NCI-H748 (cell line): ENCODE measurements at regions not wholly inside any gene's neighbourhood (a gene's known extent, or its start where the extent isn't known, plus 50 kb on each side); places are given as distances from the start of the nearest gene placed in this dataset.
"Not testable (repeated sequence)": the region's sequence is repeated elsewhere in the genome, so short reads cannot be mapped to it uniquely, and the experiment has no call there.

Source experiments
- DNase-seq: peaks from one replicate; lab custom pipeline; 2025; ENCODE audit not compliant: unreplicated experiment; lab: John Stamatoyannopoulos, UW

DNA sequence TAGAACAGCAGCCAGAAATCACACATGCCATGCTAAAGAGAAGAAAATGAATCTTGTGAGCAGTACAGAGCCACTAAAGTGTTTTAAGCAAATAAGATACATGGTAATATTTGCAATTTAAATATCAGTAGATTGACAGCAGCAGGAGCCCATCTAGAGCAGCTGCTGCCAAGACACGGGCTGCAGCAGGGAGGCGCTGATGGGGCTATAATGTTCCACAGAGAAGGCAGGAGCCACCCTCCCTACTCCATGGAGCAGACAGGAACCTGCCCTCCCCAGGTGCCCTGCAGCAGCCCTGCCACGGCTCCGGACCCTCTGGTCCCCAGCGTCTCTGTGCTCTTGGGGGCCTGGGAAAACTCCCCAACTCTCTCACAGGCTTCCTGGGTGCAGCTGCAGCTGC, 224.1 kb upstream of the ISL1 start:
- no peak for DNase-seq

DNA sequence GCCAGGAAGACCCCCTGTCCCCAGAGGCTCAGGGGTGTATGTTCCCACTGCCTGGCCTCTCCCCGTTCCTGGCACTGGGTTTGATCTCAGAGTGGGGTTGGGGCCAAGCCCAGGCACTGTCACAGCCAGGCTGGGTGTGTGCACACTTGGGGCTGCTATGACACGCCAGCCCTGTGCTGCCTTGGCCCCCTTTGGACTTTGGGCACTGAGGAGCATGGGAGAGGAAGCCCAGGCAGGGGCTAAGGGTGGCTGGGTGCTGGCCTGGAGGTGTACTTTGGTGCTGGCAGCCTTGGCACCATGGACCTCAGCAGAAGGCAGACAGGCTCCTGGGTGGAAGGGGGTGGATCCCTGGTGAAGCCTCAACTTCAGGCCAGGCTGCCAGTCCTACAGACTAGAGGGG, 223.6 kb upstream of the ISL1 start:
- DNase-seq: no peak

DNA sequence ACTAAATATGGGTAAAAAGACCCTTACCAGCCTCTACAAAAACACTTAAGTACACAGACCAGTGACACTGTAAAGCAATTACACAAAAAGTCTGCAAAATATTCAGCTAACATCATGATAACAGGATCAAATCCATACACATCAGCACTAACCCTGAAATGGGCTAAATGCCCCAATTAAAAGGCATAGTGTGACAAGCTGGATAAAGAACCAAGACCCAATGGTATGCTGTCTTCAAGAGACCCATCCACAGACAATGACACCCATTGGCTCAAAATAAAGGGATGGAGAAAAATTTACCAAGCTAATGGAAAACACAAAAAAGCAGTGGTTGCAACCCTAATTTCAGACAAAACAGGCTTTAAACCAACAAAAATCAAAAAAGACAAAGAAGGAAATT, 221.0 kb upstream of the ISL1 start:
- DNase-seq: no peak

DNA sequence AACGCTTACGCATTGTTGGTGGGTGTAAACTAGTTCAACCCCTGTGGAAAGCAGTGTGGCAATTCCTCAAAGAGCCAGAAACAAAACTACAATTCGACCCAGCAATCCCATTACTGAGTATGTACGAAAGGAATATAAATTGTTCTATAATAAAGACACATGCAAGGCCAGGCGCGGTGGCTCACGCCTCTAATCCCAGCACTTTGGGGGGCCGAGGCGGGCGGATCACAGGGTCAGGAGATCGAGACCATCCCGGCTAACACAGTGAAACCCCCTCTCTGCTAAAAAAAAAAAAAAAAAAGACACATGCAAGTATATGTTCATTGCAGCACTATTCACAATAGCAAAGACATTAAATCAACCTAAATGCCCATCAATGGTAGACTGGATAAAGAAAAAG, 217.6 kb upstream of the ISL1 start:
- not testable (repeated sequence) for DNase-seq

DNA sequence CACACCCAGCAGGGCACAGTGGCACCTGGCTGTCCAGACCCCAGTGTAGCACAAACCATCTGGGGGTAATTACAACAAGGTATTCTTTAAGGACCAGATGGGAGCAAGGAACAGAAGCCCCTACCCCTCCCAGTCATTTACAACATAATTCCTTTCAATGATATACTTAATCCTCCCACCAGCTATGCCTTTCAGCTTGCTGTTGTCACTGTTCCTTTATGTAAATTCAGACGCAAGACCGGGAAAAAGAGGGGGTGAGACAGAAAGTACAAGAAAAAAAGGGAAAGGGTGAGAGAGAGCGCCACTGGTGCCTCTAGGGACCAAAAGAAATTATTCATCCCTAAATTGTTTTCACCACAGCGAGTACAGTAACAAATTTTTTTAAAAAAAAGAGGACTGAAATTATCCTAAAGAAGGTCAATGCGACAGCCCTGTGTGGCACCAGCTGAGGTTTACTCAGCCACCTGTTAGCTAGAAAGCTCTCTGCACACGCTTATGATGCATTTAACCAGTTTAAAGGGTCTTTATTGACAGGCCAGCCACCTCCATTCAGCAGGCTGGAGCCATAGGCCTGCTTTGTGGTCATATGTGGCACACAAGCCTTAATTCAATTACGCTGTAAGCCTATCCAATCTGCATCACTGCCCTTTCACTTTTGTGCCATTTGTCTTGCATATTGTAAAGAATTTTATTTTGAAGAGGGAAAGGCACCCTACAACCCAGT, 210.2 kb upstream of the ISL1 start:
- DNase-seq: peak; percentile 98

DNA sequence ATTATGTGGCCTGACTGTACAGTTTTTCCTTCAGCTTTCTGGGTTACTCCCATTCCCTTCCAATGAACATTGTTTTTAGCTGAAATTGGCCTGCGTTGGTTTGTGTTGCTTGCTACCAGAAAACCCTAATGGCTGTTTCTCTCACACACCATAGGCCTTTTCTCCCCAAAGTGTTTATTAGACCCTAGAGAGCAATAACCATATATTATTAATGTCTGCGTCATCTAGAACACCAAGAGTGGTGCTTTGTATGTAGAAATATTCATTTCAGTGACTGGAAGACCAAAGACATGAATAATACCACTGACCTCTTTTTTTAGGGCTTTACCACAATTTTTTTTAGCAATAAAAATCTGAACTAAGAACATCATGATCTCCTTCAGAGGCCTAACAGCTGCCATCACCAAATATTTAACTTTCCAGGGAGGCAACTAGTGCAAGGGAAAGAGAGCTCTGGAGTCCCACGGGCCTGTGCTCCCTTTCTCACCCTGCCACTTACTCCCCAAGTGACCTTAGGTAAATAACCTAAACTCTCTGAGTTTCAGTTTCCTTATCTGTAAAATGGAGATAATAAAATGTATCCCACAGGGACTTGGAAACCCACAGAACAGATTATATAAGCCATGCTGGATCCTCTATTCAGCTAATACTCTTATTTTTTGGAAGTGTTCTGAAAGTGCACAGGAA, 201.9 kb upstream of the ISL1 start:
- no peak for DNase-seq

DNA sequence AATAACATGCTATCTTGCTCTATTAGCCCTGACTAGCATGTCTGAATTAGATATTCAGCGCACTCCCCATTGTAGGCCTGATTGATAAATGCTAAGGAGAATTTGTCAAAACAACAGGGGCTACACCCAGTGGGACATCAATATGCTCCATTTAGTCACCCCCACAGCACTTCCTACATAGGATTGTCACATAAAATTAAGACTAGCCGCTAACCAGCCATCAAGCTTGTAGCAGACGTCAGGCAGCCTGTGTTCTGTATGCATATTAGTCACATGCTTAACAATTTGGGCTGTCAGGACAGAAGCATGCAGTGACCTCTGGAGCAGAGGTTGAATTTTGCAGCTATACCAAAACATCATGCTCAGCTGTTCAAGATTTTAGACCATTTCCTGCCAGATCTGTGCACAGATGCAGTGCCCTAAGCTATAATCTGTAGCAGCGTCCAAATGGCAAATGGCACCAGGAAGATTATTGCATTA, 197.4 kb upstream of the ISL1 start:
- DNase-seq: peak; percentile 63

DNA sequence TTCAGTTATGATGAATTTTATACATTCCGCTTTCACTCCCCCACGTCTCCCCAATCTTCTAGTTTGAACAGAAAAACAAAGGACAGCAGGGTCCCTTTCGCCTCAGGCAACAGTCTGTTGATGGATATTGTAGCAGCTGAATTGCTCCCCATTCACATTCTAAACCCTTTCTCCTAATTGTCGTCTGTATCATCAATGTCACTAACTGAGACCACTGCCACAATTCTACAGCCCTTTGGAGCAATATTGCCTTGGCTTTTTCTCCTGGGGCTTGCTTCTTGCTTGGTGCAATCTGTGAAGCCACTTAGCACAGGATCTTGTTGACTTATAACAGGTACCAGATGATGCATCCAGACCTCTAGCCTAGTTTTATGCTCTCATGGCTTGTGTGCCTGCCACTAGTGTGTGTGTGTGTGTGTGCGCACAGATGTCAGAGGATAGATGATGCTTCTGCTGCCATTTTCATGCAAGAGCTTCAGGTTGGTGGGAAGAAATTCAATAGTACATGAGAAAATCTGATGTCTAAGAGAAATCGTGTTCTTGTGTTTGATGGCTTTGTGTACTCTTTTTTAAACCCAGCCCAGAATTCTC, 195.2 kb upstream of the ISL1 start:
- DNase-seq: peak; percentile 41

DNA sequence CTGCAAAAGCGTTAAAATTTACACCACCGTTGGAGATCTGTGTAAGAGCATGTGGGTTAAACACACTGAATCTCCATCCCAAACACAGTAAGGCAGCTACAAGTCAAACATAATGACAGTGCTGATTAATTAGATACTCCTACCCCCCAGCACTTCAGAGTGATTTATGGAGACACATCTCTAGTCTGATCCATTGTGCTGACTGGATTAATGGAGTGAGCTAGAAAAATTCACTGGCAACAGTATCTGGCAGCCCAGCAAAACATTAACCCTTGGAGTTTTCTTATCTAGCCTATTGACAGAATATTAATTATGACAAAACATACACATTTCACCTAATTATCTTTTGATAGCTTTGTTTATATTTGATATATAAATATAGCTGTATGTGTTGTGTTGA, 188.6 kb upstream of the ISL1 start:
- peak; percentile 94 for DNase-seq

DNA sequence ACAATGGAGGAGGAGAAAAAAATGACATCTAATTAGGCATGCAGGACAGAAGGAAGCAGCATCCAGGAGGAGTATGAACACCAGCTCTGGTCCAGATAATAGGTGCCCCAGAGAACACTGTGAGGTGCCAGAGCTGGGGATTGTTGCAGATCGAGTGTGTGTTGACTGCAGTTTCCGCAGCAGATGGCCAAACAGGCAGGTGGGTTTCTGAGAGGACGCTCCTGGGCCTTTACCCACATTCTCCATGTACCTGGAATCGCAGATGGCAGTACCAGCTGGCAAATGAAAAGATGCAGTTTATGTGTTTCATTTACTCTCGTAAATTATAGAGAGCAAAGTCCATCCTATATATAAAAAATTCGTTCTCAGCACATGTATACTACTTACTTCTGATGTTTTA, 182.2 kb upstream of the ISL1 start:
- DNase-seq: peak; percentile 94

DNA sequence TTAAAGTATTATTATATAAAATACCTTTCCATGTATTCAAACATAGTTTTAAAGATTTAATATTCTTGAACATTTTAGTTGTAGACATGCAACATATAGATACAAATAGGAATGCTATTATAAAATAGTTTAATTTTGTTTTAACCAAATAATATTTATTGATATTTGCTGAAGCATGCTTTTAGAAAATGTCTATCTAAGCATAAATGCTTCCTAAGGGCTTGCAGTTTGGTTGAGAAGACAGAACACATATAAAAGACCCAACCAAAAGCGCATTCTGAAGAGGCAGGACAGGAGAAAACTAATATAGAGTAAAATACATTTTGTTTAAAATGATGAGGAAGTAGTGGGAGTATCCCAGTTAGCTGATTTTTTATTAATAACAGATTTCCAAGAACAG, 181.5 kb upstream of the ISL1 start:
- no peak for DNase-seq

DNA sequence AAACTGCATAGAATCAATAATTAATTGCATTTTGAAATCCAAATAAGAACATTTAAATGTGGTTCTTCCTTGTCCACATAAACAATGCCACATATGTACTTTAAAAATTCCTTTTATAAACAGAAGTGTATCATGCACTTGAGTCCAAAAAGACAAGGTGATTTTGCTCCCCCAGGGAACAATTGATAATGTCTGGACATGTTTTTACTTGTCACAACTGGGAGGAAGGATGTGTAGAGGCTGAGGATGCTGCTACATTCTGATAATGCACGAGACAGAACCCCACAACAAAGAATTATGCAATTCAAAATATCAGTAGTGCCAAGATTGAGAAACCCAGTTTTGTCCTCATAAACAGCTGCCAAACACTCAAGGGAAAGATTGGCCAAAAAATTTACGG, 181.1 kb upstream of the ISL1 start:
- peak; percentile 72 for DNase-seq

DNA sequence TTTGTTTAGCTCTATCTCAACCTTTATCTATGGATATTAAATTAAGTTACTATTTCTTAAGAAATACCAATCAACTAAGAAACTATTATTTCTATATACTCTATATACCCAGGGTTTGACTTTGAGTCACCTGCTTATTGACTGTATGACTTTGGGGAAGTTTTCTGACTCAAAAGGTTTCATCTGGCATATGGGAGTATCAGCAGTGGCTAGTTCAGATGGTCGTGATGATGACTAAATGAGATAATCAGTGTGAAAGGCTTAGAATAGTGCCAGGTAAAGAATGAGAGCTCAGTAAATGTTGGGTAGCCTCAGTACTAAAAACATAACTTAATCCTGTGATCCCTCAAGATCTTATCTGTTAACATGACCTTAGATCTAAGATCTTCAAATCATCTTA, 179.7 kb upstream of the ISL1 start:
- DNase-seq: no peak

DNA sequence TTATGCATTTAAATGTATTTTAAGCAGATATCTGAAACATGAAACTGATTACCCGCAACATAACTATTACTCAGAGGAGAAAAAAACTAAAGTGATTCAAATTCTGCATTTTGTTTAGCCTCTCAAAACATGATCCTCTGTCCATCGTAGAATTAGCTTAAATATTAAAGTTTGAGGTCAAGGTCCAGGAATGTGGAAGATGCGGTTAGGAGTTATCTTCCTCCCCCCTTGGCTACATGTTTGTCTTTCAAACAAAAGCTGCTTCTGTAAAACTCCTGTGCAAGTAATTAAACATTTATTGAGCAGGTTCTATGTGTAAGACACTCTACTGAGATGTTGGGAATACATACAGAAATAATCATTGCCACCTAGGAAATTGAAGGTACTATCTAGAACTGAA, 175.0 kb upstream of the ISL1 start:
- no peak for DNase-seq

DNA sequence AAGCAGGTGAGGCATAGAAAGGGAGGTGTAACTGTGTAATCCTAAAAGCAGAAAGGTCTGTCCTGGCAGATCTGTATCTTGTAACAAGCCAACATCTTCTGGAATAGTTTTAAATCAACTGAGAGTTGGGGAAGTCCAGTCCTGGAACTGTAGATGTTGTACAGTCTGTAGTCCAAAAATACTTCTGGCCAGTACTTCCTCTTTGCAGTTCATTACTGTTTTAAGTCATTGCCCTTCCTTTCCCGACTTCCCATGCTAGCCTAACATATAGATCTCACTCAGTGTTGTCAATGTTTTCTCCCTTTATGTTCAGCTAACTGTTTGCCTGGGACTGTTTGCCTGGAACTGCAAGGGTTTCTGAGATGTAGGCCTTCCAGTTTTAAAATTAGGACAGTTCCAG, 168.5 kb upstream of the ISL1 start:
- no peak for DNase-seq

DNA sequence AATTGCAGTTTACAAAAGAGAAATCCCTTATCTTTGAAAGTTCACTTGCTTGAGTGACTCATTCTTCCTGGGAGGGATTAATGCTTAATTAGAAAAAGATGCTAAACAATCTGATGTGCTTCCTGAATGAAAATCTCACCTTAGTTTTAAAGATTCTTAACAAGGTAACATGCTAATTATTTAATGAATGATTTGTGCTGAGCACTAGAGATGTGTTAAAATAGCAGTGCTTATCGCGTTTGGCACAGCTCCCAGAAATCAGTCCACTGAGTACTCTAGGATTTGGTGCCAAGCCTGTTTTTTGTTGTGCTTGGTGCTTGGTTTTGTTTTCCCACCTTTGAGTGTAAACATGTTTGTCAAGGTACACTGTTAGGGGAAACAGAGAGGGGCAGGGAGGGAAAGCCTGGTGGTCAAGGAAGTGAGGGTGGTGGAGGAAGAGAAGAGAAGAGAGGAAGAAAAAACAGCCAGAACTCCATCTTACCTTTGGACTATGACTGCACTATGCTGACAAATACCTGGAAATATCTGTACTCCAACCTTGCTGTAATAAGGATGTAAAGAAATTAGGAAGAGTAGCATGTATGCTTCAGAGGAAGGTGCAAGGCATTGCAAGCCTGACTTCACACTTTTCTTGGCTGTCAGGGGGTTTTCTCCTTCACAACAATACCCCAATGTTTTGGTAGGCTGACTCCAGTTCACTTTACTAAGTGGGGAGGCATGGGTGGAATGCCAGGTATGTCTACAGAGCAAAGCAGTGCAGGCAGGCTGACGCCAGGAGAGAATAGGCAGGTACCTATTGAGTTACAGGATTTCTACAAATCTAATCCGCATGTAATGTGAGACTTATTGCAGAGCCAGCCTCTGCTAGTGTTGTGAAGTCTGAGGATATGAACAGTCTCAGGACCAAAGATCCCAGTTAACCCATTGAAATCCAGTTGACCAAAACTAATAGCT, 157.2 kb upstream of the ISL1 start:
- peak; percentile 89 for DNase-seq

DNA sequence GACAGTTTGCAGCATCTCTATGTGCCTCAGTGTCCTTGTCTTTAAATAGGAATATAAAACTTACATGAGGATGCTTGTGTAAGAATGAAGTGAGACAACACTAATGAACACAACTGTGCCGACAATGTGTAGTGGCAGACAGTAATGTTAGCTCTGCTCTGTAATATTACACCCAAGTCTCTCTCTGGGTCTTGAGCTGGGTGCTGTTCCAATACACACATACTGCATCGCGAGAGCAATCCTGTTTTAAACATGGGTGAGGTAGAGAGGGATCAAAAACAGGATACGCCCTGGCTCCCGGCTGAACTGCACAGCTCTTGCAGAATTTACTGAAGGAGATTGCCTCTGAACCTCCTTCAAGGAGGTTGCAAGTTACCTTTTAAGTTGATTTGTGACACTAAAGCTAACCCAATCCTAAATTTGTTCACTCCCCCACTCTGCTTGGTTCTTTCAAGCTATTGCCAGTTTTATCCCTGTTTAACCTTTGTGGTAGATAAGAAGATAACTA, 155.2 kb upstream of the ISL1 start:
- DNase-seq: peak; percentile 27

DNA sequence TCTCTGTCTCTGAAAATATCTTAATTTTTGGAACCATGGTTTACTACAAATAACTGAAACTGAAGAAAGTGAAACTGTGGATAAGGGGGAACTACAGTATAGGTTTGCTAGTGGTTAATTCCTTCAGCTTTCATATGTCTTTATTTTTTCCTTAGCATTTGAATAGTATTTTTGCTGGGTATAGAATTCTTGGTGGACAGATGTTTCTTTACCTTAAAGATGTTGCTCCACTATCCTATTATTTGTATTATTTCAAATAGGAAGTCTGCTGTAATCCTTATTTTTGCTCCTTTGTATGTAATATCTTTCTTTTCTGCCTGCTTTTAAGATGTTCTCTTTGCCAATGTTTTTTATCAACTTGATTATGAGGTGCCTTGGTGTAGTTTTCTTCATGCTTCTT, 152.9 kb upstream of the ISL1 start:
- no peak for DNase-seq

DNA sequence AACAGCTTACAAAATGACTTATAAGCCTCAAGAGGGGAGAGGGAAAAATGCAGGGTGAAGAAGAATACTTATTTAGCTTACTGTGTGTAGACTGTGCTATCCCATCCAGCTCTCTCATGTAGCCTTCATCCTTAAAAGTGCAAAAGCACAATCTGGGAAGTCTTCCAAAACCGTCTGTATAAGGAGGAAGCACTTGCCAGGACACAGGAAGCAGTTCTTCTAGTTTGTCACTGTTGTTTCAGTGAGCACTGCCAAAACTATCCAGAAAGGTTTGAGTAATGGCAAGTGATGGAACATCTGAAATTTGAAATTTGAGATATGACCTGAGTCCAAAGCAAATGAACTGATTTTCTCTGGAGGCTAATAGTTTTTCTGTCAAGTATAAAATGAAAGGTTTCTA, 140.8 kb upstream of the ISL1 start:
- DNase-seq: no peak

DNA sequence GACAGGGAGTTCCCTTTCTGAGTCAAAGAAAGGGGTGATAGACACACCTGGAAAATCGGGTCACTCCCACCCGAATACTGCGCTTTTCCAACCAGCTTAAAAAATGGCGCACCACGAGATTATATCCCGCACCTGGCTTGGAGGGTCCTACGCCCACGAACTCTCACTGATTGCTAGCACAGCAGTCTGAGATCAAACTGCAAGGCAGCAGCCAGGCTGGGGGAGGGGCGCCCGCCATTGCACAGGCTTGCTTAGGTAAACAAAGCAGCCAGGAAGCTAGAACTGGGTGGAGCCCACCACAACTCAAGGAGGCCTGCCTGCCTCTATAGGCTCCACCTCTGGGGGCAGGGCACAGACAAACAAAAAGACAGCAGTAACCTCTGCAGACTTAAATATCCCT, 132.3 kb upstream of the ISL1 start:
- not testable (repeated sequence) for DNase-seq

DNA sequence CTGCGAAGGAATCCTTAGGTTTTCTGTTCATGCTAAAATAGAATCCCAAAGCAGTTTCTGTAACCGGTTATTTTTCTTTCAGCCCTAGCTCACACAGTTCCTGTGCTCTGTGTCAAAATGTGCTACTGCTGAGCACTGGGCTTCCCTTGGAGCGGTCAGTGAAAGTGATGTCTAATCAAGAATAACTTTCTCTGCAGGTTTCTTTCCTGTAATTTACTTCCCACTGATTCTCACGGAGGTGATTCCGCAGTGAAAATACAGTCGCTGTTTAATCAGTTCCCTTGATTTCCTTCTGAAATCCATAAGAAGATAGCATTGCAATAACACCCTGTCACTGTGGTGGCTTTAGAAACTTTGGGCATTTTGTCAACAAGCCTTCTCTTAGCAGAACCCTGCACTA, 112.0 kb upstream of the ISL1 start:
- DNase-seq: no peak
